ENCODE measurements at regions not wholly inside any gene's neighbourhood (a gene's known extent, or its start where the extent isn't known, plus 50 kb on each side); places are given as distances from the start of the nearest gene placed in this dataset.

- H3K4me1 Mint-ChIP-seq (ENCODE audit: low read depth in 2 of 2) = no peaks in the 10 kb centered on the region
- no peaks in the 10 kb centered on the region for H3K36me3 Mint-ChIP-seq (ENCODE audit: insufficient read depth)
- no peak for ATAC-seq (replicated peaks)
- H3K9me3 Mint-ChIP-seq = peaks cover 0 to 5% of the 10 kb centered on the region in 2 donors
- no peak for DNase-seq
- peaks cover 12 to 13% of the 10 kb centered on the region in 2 donors for H3K27me3 Mint-ChIP-seq
- H3K27ac Mint-ChIP-seq = no peak overlapping the region
- no peak overlapping the region for H3K4me3 Mint-ChIP-seq
These were observed 138.1 kb downstream of the NXNL2 start for GRCh38 chr9:88672874-88673689.

GRCh38 chr9:88673886-88674285 is 138.9 kb downstream of the NXNL2 start:
- H3K27me3 Mint-ChIP-seq = peaks cover 12 to 13% of the 10 kb centered on the region in 2 donors
- no peak for ATAC-seq (replicated peaks)
- DNase-seq = no peak
- H3K4me1 Mint-ChIP-seq (ENCODE audit: low read depth in 2 of 2) = no peaks in the 10 kb centered on the region
- H3K9me3 Mint-ChIP-seq = peaks cover 0 to 5% of the 10 kb centered on the region in 2 donors
- H3K4me3 Mint-ChIP-seq = no peak overlapping the region
- no peaks in the 10 kb centered on the region for H3K36me3 Mint-ChIP-seq (ENCODE audit: insufficient read depth)
- H3K27ac Mint-ChIP-seq = no peak overlapping the region

GRCh38 chr9:88676644-88677043 is 141.7 kb downstream of the NXNL2 start:
- Mint-ChIP-seq H3K27me3 (peaks cover 12 to 13% of the 10 kb centered on the region in 2 donors), H3K27ac (no peak overlapping the region), H3K9me3 (peaks cover 0 to 5% of the 10 kb centered on the region in 2 donors), H3K4me3 (no peak overlapping the region), H3K4me1 (ENCODE audit: low read depth in 2 of 2) (no peaks in the 10 kb centered on the region), H3K36me3 (ENCODE audit: insufficient read depth) (no peaks in the 10 kb centered on the region)
- no peak for DNase-seq
- ATAC-seq (replicated peaks) = no peak

- DNase-seq (no peak), ATAC-seq (replicated peaks) (no peak)
- Mint-ChIP-seq H3K4me1 (ENCODE audit: low read depth in 2 of 2) (no peaks in the 10 kb centered on the region), H3K9me3 (peaks cover 0 to 5% of the 10 kb centered on the region in 2 donors), H3K27ac (no peak overlapping the region), H3K4me3 (no peak overlapping the region), H3K27me3 (peaks cover 12 to 13% of the 10 kb centered on the region in 2 donors), H3K36me3 (ENCODE audit: insufficient read depth) (no peaks in the 10 kb centered on the region)
These were observed 143.0 kb downstream of the NXNL2 start for GRCh38 chr9:88678008-88678407.

GRCh38 chr9:88678431-88678830 is 143.5 kb downstream of the NXNL2 start:
- Mint-ChIP-seq H3K4me1 (ENCODE audit: low read depth in 2 of 2) (no peaks in the 10 kb centered on the region), H3K36me3 (ENCODE audit: insufficient read depth) (no peaks in the 10 kb centered on the region), H3K4me3 (no peak overlapping the region), H3K27ac (no peak overlapping the region), H3K9me3 (peaks cover 0 to 5% of the 10 kb centered on the region in 2 donors), H3K27me3 (peaks cover 12 to 13% of the 10 kb centered on the region in 2 donors)
- DNase-seq = no peak
- ATAC-seq (replicated peaks) = no peak

- DNase-seq (no peak), ATAC-seq (replicated peaks) (no peak)
- Mint-ChIP-seq H3K4me1 (ENCODE audit: low read depth in 2 of 2) (no peaks in the 10 kb centered on the region), H3K36me3 (ENCODE audit: insufficient read depth) (no peaks in the 10 kb centered on the region), H3K27me3 (peaks cover 12 to 13% of the 10 kb centered on the region in 2 donors), H3K4me3 (no peak overlapping the region), H3K9me3 (peaks cover 0 to 5% of the 10 kb centered on the region in 2 donors), H3K27ac (no peak overlapping the region)
These were observed 145.1 kb downstream of the NXNL2 start for GRCh38 chr9:88680041-88680440.

- no peak overlapping the region for H3K4me3 Mint-ChIP-seq
- ATAC-seq (replicated peaks) = no peak
- peaks cover 0 to 5% of the 10 kb centered on the region in 2 donors for H3K9me3 Mint-ChIP-seq
- no peak overlapping the region for H3K27ac Mint-ChIP-seq
- no peaks in the 10 kb centered on the region for H3K36me3 Mint-ChIP-seq (ENCODE audit: insufficient read depth)
- no peak for DNase-seq
- H3K4me1 Mint-ChIP-seq (ENCODE audit: low read depth in 2 of 2) = no peaks in the 10 kb centered on the region
- peaks cover 12 to 13% of the 10 kb centered on the region in 2 donors for H3K27me3 Mint-ChIP-seq
These were observed 145.7 kb downstream of the NXNL2 start for GRCh38 chr9:88680505-88681160.

GRCh38 chr9:88681434-88681833 is 146.5 kb downstream of the NXNL2 start:
- ATAC-seq (replicated peaks) (no peak), DNase-seq (no peak)
- H3K4me1 Mint-ChIP-seq (ENCODE audit: low read depth in 2 of 2) = no peaks in the 10 kb centered on the region

GRCh38 chr9:88682431-88682831 is 147.5 kb downstream of the NXNL2 start:
- H3K27ac Mint-ChIP-seq = no peak overlapping the region
- no peaks in the 10 kb centered on the region for H3K4me1 Mint-ChIP-seq (ENCODE audit: low read depth in 2 of 2)
- no peak for ATAC-seq (replicated peaks)
- DNase-seq = no peak
- no peaks in the 10 kb centered on the region for H3K36me3 Mint-ChIP-seq (ENCODE audit: insufficient read depth)
- H3K4me3 Mint-ChIP-seq = no peak overlapping the region
- H3K9me3 Mint-ChIP-seq = no peaks in the 10 kb centered on the region
- peaks cover 2 to 6% of the 10 kb centered on the region in 2 donors for H3K27me3 Mint-ChIP-seq

More at GRCh38 chr9:88681434-88681833, 146.5 kb downstream of the NXNL2 start:
- no peak overlapping the region for H3K4me3 Mint-ChIP-seq
- no peak overlapping the region for H3K27ac Mint-ChIP-seq
- peaks cover 12 to 13% of the 10 kb centered on the region in 2 donors for H3K27me3 Mint-ChIP-seq
- H3K36me3 Mint-ChIP-seq (ENCODE audit: insufficient read depth) = no peaks in the 10 kb centered on the region
- peaks cover 0 to 5% of the 10 kb centered on the region in 2 donors for H3K9me3 Mint-ChIP-seq

- no peaks in the 10 kb centered on the region for H3K27me3 Mint-ChIP-seq
These were observed 149.1 kb downstream of the NXNL2 start for GRCh38 chr9:88684046-88684445.

GRCh38 chr9:88684845-88685244 is 149.9 kb downstream of the NXNL2 start:
- ATAC-seq (replicated peaks) (no peak), DNase-seq (no peak)
- Mint-ChIP-seq H3K27ac (no peak overlapping the region), H3K4me3 (no peak overlapping the region), H3K36me3 (ENCODE audit: insufficient read depth) (no peaks in the 10 kb centered on the region), H3K27me3 (no peaks in the 10 kb centered on the region), H3K4me1 (ENCODE audit: low read depth in 2 of 2) (no peaks in the 10 kb centered on the region), H3K9me3 (no peaks in the 10 kb centered on the region)

More at GRCh38 chr9:88684046-88684445, 149.1 kb downstream of the NXNL2 start:
- H3K9me3 Mint-ChIP-seq = no peaks in the 10 kb centered on the region
- no peak overlapping the region for H3K27ac Mint-ChIP-seq
- no peaks in the 10 kb centered on the region for H3K4me1 Mint-ChIP-seq (ENCODE audit: low read depth in 2 of 2)
- ATAC-seq (replicated peaks) = no peak
- H3K36me3 Mint-ChIP-seq (ENCODE audit: insufficient read depth) = no peaks in the 10 kb centered on the region
- H3K4me3 Mint-ChIP-seq = no peak overlapping the region
- no peak for DNase-seq

- H3K4me3 Mint-ChIP-seq = no peak overlapping the region
- DNase-seq (no peak), ATAC-seq (replicated peaks) (no peak)
These were observed 151.0 kb downstream of the NXNL2 start for GRCh38 chr9:88685966-88686365.

GRCh38 chr9:88689509-88690298 is 154.7 kb downstream of the NXNL2 start:
- Mint-ChIP-seq H3K4me1 (ENCODE audit: low read depth in 2 of 2) (no peaks in the 10 kb centered on the region), H3K27ac (no peak overlapping the region), H3K4me3 (no peak overlapping the region), H3K36me3 (ENCODE audit: insufficient read depth) (no peaks in the 10 kb centered on the region), H3K9me3 (no peaks in the 10 kb centered on the region), H3K27me3 (peaks cover 0 to 13% of the 10 kb centered on the region in 2 donors)
- DNase-seq = no peak
- no peak for ATAC-seq (replicated peaks)

More at GRCh38 chr9:88685966-88686365, 151.0 kb downstream of the NXNL2 start:
- Mint-ChIP-seq H3K4me1 (ENCODE audit: low read depth in 2 of 2) (no peaks in the 10 kb centered on the region), H3K36me3 (ENCODE audit: insufficient read depth) (no peaks in the 10 kb centered on the region), H3K27ac (no peak overlapping the region), H3K27me3 (no peaks in the 10 kb centered on the region), H3K9me3 (no peaks in the 10 kb centered on the region)
